ENCODE measurements at regions not wholly inside any gene's neighbourhood (a gene's known extent, or its start where the extent isn't known, plus 50 kb on each side); places are given as distances from the start of the nearest gene placed in this dataset.

DNA sequence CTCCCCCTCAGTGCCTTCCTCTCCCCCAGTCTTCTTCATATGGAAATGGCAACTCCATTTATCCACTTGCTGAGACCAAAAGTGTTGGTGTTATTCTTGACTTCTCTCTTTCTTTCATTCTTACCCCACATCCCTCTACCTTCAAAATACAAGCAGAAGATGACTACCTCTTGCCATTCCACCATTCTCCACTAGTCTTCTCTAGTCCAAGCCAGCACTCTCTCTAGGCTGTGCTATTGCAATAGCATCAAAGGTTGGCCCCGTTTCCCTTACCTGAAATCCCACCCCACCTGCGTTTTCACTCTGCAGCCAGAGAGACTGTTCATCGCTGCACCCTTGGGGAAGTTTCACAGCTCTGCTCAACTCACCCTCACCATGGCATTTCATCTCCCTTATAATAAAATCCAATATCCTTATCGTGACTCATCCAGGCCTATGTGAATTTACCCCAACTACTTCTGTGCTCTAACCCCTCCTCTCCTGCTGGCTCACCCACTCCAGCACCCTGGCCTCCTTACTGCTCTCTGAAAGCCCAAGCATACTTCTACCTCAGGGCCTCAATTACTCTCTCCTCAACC, 109.1 kb downstream of the LSM5 start:
- 73 to 81% methylated on average over 3 to 4 of the region's 4 CpGs for WGBS, 2 donors
- DNase-seq (no peak), ATAC-seq (ENCODE audit: low FRiP score in 2 of 2) (no peak)
- no peak for TF ChIP-seq POLR2A (IDR thresholded peaks at IDR 0.05)
- TF ChIP-seq CTCF (IDR thresholded peaks at IDR 0.05) = no peak
- TF ChIP-seq EP300 (IDR thresholded peaks at IDR 0.05) = no peak
- TF ChIP-seq POLR2AphosphoS5 (IDR thresholded peaks at IDR 0.05) = no peak
- Histone ChIP-seq H3K27me3 (no peaks in the 10 kb centered on the region), H3K9me3 (no peaks in the 10 kb centered on the region), H3K36me3 (no peaks in the 10 kb centered on the region), H3K4me1 (no peaks in the 10 kb centered on the region), H3K4me3 (no peak overlapping the region), H3K27ac (no peak overlapping the region)

DNA sequence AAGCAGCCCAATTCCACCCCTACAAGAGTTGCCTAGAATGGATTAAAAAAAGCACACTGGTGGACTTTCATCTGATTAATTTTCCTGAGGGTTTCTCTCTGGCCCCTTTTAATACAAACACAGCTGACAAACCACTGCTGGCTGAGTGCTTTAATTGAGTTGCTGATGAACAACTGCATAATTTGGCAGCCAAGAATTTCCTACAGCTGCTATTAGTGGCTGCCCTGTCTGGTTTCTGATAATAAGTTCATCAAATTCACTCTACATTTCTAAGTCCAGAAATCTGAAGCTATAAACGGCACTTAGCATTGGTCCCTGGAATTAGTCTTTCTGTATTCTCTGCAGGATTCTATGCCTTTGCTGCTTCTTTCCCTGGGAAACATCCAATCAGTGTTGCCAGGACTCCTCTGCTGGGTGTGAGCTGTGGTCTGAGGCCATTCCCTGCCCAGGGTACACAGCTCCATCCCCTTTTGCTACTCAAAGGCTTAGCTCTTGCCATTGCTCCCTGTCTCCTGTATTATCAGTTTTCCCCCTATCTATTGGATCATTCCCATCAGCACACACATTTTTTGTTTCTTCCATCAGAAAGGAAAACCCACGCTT, 110.6 kb downstream of the LSM5 start:
- DNase-seq (no peak), ATAC-seq (ENCODE audit: low FRiP score in 2 of 2) (no peak)
- Histone ChIP-seq H3K36me3 (no peaks in the 10 kb centered on the region), H3K9me3 (no peaks in the 10 kb centered on the region), H3K4me3 (no peak overlapping the region), H3K27me3 (no peaks in the 10 kb centered on the region), H3K4me1 (no peaks in the 10 kb centered on the region), H3K27ac (no peak overlapping the region)
- TF ChIP-seq CTCF (IDR thresholded peaks at IDR 0.05) = no peak
- TF ChIP-seq POLR2AphosphoS5 (IDR thresholded peaks at IDR 0.05) = no peak
- no peak for TF ChIP-seq POLR2A (IDR thresholded peaks at IDR 0.05)
- no peak for TF ChIP-seq EP300 (IDR thresholded peaks at IDR 0.05)
- WGBS, 2 donors = 51 to 68% methylated on average over 2 of the region's 2 CpGs

- Histone ChIP-seq H3K4me3 (no peak overlapping the region), H3K27ac (no peak overlapping the region), H3K4me1 (no peaks in the 10 kb centered on the region), H3K36me3 (no peaks in the 10 kb centered on the region), H3K27me3 (no peaks in the 10 kb centered on the region), H3K9me3 (no peaks in the 10 kb centered on the region)
- no peak for TF ChIP-seq CTCF (IDR thresholded peaks at IDR 0.05)
- TF ChIP-seq POLR2AphosphoS5 (IDR thresholded peaks at IDR 0.05) = no peak
- TF ChIP-seq EP300 (IDR thresholded peaks at IDR 0.05) = no peak
- no peak for TF ChIP-seq POLR2A (IDR thresholded peaks at IDR 0.05)
- no peak for DNase-seq
- WGBS, 2 donors = 24 to 33% methylated on average over 2 of the region's 2 CpGs
- ATAC-seq (ENCODE audit: low FRiP score in 2 of 2) = no peak
Observed at GRCh38 chr7:32378988-32379387, 111.2 kb downstream of the LSM5 start.

GRCh38 chr7:32364581-32364980, 125.6 kb downstream of the LSM5 start:
- ATAC-seq (ENCODE audit: low FRiP score in 2 of 2) (peak; percentile 31 to 36), DNase-seq (no peak)
- Histone ChIP-seq H3K4me3 (no peak overlapping the region), H3K9me3 (peaks cover 0 to 2% (median 0%) of the 10 kb centered on the region in 4 donors), H3K27me3 (no peaks in the 10 kb centered on the region), H3K27ac (no peak overlapping the region), H3K36me3 (no peaks in the 10 kb centered on the region), H3K4me1 (no peaks in the 10 kb centered on the region)
- 94% methylated on average over 4 of the region's 4 CpGs; no CpG with 5 or more reads in 1 of the 2 donors for WGBS, 2 donors
- no peak for TF ChIP-seq CTCF (IDR thresholded peaks at IDR 0.05)
- no peak for TF ChIP-seq EP300 (IDR thresholded peaks at IDR 0.05)
- TF ChIP-seq POLR2AphosphoS5 (IDR thresholded peaks at IDR 0.05) = no peak
- no peak for TF ChIP-seq POLR2A (IDR thresholded peaks at IDR 0.05)

GRCh38 chr7:32360127-32360526, 130.1 kb downstream of the LSM5 start:
- no peak for ATAC-seq (ENCODE audit: low FRiP score in 2 of 2)
- no peak for TF ChIP-seq EP300 (IDR thresholded peaks at IDR 0.05)

More at GRCh38 chr7:32360127-32360526, 130.1 kb downstream of the LSM5 start:
- Histone ChIP-seq H3K9me3 (no peaks in the 10 kb centered on the region), H3K4me3 (no peak overlapping the region), H3K27me3 (no peaks in the 10 kb centered on the region), H3K4me1 (no peaks in the 10 kb centered on the region), H3K27ac (no peak overlapping the region), H3K36me3 (no peaks in the 10 kb centered on the region)
- WGBS, 2 donors = 88 to 93% methylated on average over 5 of the region's 5 CpGs
- no peak for DNase-seq
